HepG2 (cell line): ENCODE measurements at regions not wholly inside any gene's neighbourhood (a gene's known extent, or its start where the extent isn't known, plus 50 kb on each side); places are given as distances from the start of the nearest gene placed in this dataset.

Source experiments
- ATAC-seq: fragments of 200-7000 bp; cut with Tn5 transposase; 3 replicates; pipeline ENCODE4 v1.9.1; 2020; ENCODE audit warnings: mild to moderate bottlenecking, moderate library complexity
- BruUV-seq: library from RNA; stranded (reverse); fragments of 400-500 nt; replicated peaks from 2 replicates; lab custom pipeline; 2021; lab: Mats Ljungman, UMichigan
- CTCF ChIA-PET: fragments of 300-600 bp; formaldehyde crosslinking; extraction: SDS; loops from one replicate; lab custom pipeline; 2021; ENCODE audit warnings: low total read pairs, inconsistent platforms, low intra/inter-chr PET ratio; lab: Yijun Ruan, JAX
- POLR2A ChIA-PET: fragments of 350-600 bp; sonication (Branson Sonifier 250); formaldehyde crosslinking; loops from one replicate; lab custom pipeline; 2020; ENCODE audit warnings: antibody characterized with exemption, inconsistent platforms; lab: Yijun Ruan, JAX
- DNase-seq: peaks from one replicate; pipeline ENCODE4 v3.0.0-alpha.2; 2015; ENCODE audit warnings: low spot score
- FAIRE-seq: peaks from 3 replicates; lab custom pipeline; 2011; peaks lifted over from hg19 to GRCh38; lab: Jason Lieb, UNC
- H2AFZ ChIP-seq: one replicate; pipeline ENCODE4 v1.6.1; 2011; ENCODE audit warnings: low read length, inconsistent platforms
- H3K27ac ChIP-seq: fragments of 300-600 bp; 3 replicates; pipeline ENCODE4 v1.8.0; 2011; ENCODE audit warnings: mixed run types, mild to moderate bottlenecking, mixed read lengths, low read length, inconsistent platforms; ENCODE audit not compliant: insufficient read depth; ENCODE audit errors: extremely low read length
- H3K27me3 ChIP-seq, 2 experiments: fragments of 200-600 bp in 1 of 2; 2 replicates in 1 of 2; 3 replicates in 1 of 2; pipeline versions ENCODE4 v1.6.0 to v1.8.0; 2011; ENCODE audit warnings: low read length in 2 of 2, mild to moderate bottlenecking in 2 of 2, moderate library complexity in 2 of 2, inconsistent platforms in 1 of 2; ENCODE audit not compliant: insufficient read depth in 2 of 2, control insufficient read depth in 1 of 2
- H3K36me3 ChIP-seq, 2 experiments: fragments of 200-600 bp in 1 of 2; replicated peaks in 1 of 2; 2 replicates in 1 of 2; 3 replicates in 1 of 2; pipeline versions ENCODE4 v1.5.1 to v1.8.0; 2011; ENCODE audit warnings: low read length in 2 of 2, inconsistent platforms in 1 of 2; ENCODE audit not compliant: insufficient read depth in 2 of 2, control insufficient read depth in 1 of 2
- H3K4me1 ChIP-seq: 2 replicates; pipeline ENCODE4 v1.5.1; 2012; ENCODE audit warnings: low read length, inconsistent platforms; ENCODE audit not compliant: insufficient read depth
- H3K4me2 ChIP-seq: 2 replicates; pipeline ENCODE4 v1.6.0; 2011; ENCODE audit warnings: low read depth, low read length, inconsistent platforms
- H3K4me3 ChIP-seq, 3 experiments: fragments of 200-600 bp in 1 of 3; sonication (generic), shearing (Covaris generic) in 1 of 3; replicated peaks in 1 of 3; 2 replicates each; pipeline ENCODE4 v1.5.1; 2011 to 2016; ENCODE audit warnings: low read length in 3 of 3, inconsistent platforms in 2 of 3, low read depth in 2 of 3, mild to moderate bottlenecking in 2 of 3, control low read depth in 1 of 3, mixed read lengths in 1 of 3; ENCODE audit not compliant: insufficient read depth in 1 of 3
- H3K79me2 ChIP-seq: one replicate; pipeline ENCODE4 v1.6.1; 2011; ENCODE audit warnings: low read length, inconsistent platforms; ENCODE audit not compliant: insufficient read depth
- H3K9ac ChIP-seq: 2 replicates; pipeline ENCODE4 v1.6.0; 2011; ENCODE audit warnings: mild to moderate bottlenecking, low read depth, low read length, inconsistent platforms; ENCODE audit not compliant: insufficient read depth
- H3K9me3 ChIP-seq: 2 replicates; pipeline ENCODE4 v1.5.1; 2012; ENCODE audit warnings: mild to moderate bottlenecking, low read length
- H4K20me1 ChIP-seq: 2 replicates; pipeline ENCODE4 v1.6.0; 2011; ENCODE audit warnings: inconsistent platforms, mild to moderate bottlenecking, low read length, moderate library complexity; ENCODE audit not compliant: insufficient read depth
- BRCA1 ChIP-seq: sonication (generic); formaldehyde crosslinking; IDR thresholded peaks from 2 replicates; pipeline ENCODE4 v1.4.0; 2020; ENCODE audit warnings: missing genetic modification reagents
- BRF2 ChIP-seq: sonication (generic); formaldehyde crosslinking; IDR thresholded peaks from 2 replicates; pipeline ENCODE4 v1.8.1; 2022; ENCODE audit warnings: mild to moderate bottlenecking, missing genetic modification reagents
- CBX1 ChIP-seq: IDR thresholded peaks from one replicate; pipeline ENCODE4 v1.6.1; 2016; ENCODE audit warnings: antibody characterized with exemption, low read depth
- KIAA2018 ChIP-seq: sonication (generic); formaldehyde crosslinking; IDR thresholded peaks from 2 replicates; pipeline ENCODE4 v1.5.0; 2020; ENCODE audit warnings: mild to moderate bottlenecking, missing genetic modification reagents, borderline replicate concordance
- TIGD3 ChIP-seq: sonication (generic); formaldehyde crosslinking; IDR thresholded peaks from 2 replicates; pipeline ENCODE4 v1.5.1; 2020; ENCODE audit warnings: mild to moderate bottlenecking, missing genetic modification reagents, borderline replicate concordance
- ZNF275 ChIP-seq: sonication (generic); formaldehyde crosslinking; IDR thresholded peaks from 2 replicates; pipeline ENCODE4 v1.8.0; 2022; ENCODE audit warnings: missing genetic modification reagents, mild to moderate bottlenecking, inconsistent platforms, borderline replicate concordance
- ZNF484 ChIP-seq: sonication (generic); formaldehyde crosslinking; IDR thresholded peaks from 2 replicates; pipeline ENCODE4 v1.5.1; 2020; ENCODE audit warnings: mild to moderate bottlenecking, low read depth, missing genetic modification reagents, borderline replicate concordance
- ZNF512 ChIP-seq: sonication (generic); formaldehyde crosslinking; IDR thresholded peaks from 2 replicates; pipeline ENCODE4 v1.4.0; 2020; ENCODE audit warnings: mild to moderate bottlenecking, missing genetic modification reagents
- ZNF614 ChIP-seq: IDR thresholded peaks from 2 replicates; pipeline ENCODE4 v1.6.1; 2018; ENCODE audit warnings: missing biosample characterization, missing genetic modification reagents, inconsistent platforms, borderline replicate concordance
- ZNF761 ChIP-seq: sonication (generic); formaldehyde crosslinking; conservative IDR thresholded peaks from 2 replicates; pipeline ENCODE4 v1.4.0; 2020; ENCODE audit warnings: mild to moderate bottlenecking, missing genetic modification reagents
- ZNF850 ChIP-seq: sonication (generic); formaldehyde crosslinking; conservative IDR thresholded peaks from 2 replicates; pipeline ENCODE4 v1.9.0; 2021; ENCODE audit warnings: mild to moderate bottlenecking, missing genetic modification reagents
- ZNF891 ChIP-seq: sonication (generic); formaldehyde crosslinking; IDR thresholded peaks from 2 replicates; pipeline ENCODE4 v1.5.0; 2020; ENCODE audit warnings: mild to moderate bottlenecking, missing genetic modification reagents
- in situ Hi-C: cut with HindIII; loops from 2 replicates; pipeline ENCODE4 v1.10.0; 2017; ENCODE audit warnings: low pct_unique_long_range_greater_than_20kb; ENCODE audit not compliant: extremely low pct_ligation_motif_present
- intact Hi-C: fragments of 100-400 bp; cut with micrococcal nuclease; formaldehyde crosslinking; loops from one replicate; pipeline ENCODE4 v1.10.0; 2022; ENCODE audit not compliant: unreplicated experiment

GRCh38 chr3:21294768-21295167, 456.2 kb downstream of the ZNF385D start:
- intact Hi-C loops, result no loop called here
- H3K36me3 ChIP-seq, result no peaks in the 10 kb centered on the region
- no peaks in the 10 kb centered on the region for H3K27me3 ChIP-seq
- no TSS peak for BruUV-seq
- CTCF ChIA-PET, result no interaction called here
- H3K4me2 ChIP-seq, result no peak overlapping the region
- no peak for FAIRE-seq
- H3K4me1 ChIP-seq, result no peaks in the 10 kb centered on the region
- DNase-seq, result no peak
- H3K4me3 ChIP-seq, result no peak overlapping the region
- no peak for ATAC-seq
- POLR2A ChIA-PET, result no interaction called here
- H4K20me1 ChIP-seq, result no peaks in the 10 kb centered on the region
- no peak overlapping the region for H3K27ac ChIP-seq
- H2AFZ ChIP-seq, result no peak overlapping the region
- H3K79me2 ChIP-seq, result no peaks in the 10 kb centered on the region
- in situ Hi-C loops, result no loop called here
- peaks cover 77% of the 10 kb centered on the region for H3K9me3 ChIP-seq
- no peak overlapping the region for H3K9ac ChIP-seq
- TF ChIP-seq KIAA2018 (no peak), ZNF614 (CRISPR knock-in tag) (no peak), ZNF850 (CRISPR knock-in tag) (no peak), BRF2 (CRISPR knock-in tag) (no peak), BRCA1 (CRISPR knock-in tag) (no peak), ZNF484 (no peak), ZNF891 (no peak), ZNF275 (no peak), TIGD3 (no peak), CBX1 (no peak), ZNF761 (CRISPR knock-in tag) (no peak), ZNF512 (CRISPR knock-in tag) (no peak)
